ENCODE measurements at regions not wholly inside any gene's neighbourhood (a gene's known extent, or its start where the extent isn't known, plus 50 kb on each side); places are given as distances from the start of the nearest gene placed in this dataset.

GRCh38 chr9:1917396-1917935, 97.7 kb upstream of the SMARCA2 start:
- DNase-seq, result no peak
- 93% methylated on average over 8 of the region's 11 CpGs for WGBS (ENCODE audit: insufficient coverage)
- H3K4me2 ChIP-seq (replicated peaks; ENCODE audit: extremely low read depth, low read length, poor library complexity, severe bottlenecking), result no peak overlapping the region
- H3K4me3 ChIP-seq (replicated peaks in 1 of 3; ENCODE audit: low read depth in 2 of 3, low read length in 3 of 3), result no peak overlapping the region
- H3K36me3 Mint-ChIP-seq, result no peaks in the 10 kb centered on the region
- intact Hi-C loops (cut with micrococcal nuclease), result no loop called here
- no peaks in the 10 kb centered on the region for H3K27me3 ChIP-seq (ENCODE audit: control insufficient read depth in 2 of 2, insufficient read depth in 2 of 2, low read length in 2 of 2)
- peaks cover 6 to 14% (median 6%) of the 10 kb centered on the region in 3 donors for H3K27me3 Mint-ChIP-seq (ENCODE audit: low read depth in 3 of 3)
- H3K9me3 Mint-ChIP-seq, result peaks cover 0 to 7% (median 0%) of the 10 kb centered on the region in 7 donors
- no peaks in the 10 kb centered on the region for H3K36me3 ChIP-seq (replicated peaks in 1 of 2; ENCODE audit: control insufficient read depth in 1 of 2, insufficient read depth in 2 of 2, low read length in 2 of 2)
- H4K20me1 ChIP-seq (ENCODE audit: insufficient read depth, low read length), result no peaks in the 10 kb centered on the region
- no peak overlapping the region for H2AFZ ChIP-seq (ENCODE audit: insufficient read depth, low read depth, low read length, poor library complexity, severe bottlenecking)
- no peak overlapping the region for H3K9ac ChIP-seq (ENCODE audit: insufficient read depth, low read length, poor library complexity, severe bottlenecking)
- no peaks in the 10 kb centered on the region for H3K79me2 ChIP-seq (ENCODE audit: insufficient read depth, low read length)
- TF ChIP-seq CTCF (IDR thresholded peaks at IDR 0.05), result no peak
- no peak overlapping the region for H3K4me3 Mint-ChIP-seq
- no peak overlapping the region for H3K27ac ChIP-seq (ENCODE audit: low read depth in 1 of 2, low read length in 2 of 2)
- H3K27ac Mint-ChIP-seq, result no peak overlapping the region
- no peaks in the 10 kb centered on the region for H3K4me1 Mint-ChIP-seq
- no peaks in the 10 kb centered on the region for H3K4me1 ChIP-seq (ENCODE audit: control insufficient read depth in 1 of 2, insufficient read depth in 2 of 2, low read length in 2 of 2)
- H3K9me3 ChIP-seq (replicated peaks in 1 of 2; ENCODE audit: control insufficient read depth in 1 of 2, insufficient read depth in 1 of 2, low read length in 2 of 2), result no peaks in the 10 kb centered on the region

- Mint-ChIP-seq H3K36me3 (no peaks in the 10 kb centered on the region), H3K4me3 (no peak overlapping the region), H3K27me3 (ENCODE audit: low read depth in 3 of 3) (peaks cover 6 to 14% (median 6%) of the 10 kb centered on the region in 3 donors), H3K9me3 (peaks cover 0 to 6% (median 0%) of the 10 kb centered on the region in 7 donors), H3K4me1 (no peaks in the 10 kb centered on the region), H3K27ac (no peak overlapping the region)
- no peak overlapping the region for H3K4me2 ChIP-seq (replicated peaks; ENCODE audit: extremely low read depth, low read length, poor library complexity, severe bottlenecking)
- intact Hi-C loops (cut with micrococcal nuclease), result no loop called here
- H3K27ac ChIP-seq (ENCODE audit: low read depth in 1 of 2, low read length in 2 of 2), result no peak overlapping the region
- no peaks in the 10 kb centered on the region for H4K20me1 ChIP-seq (ENCODE audit: insufficient read depth, low read length)
- no peaks in the 10 kb centered on the region for H3K79me2 ChIP-seq (ENCODE audit: insufficient read depth, low read length)
- H3K4me1 ChIP-seq (ENCODE audit: control insufficient read depth in 1 of 2, insufficient read depth in 2 of 2, low read length in 2 of 2), result no peaks in the 10 kb centered on the region
- no peak overlapping the region for H2AFZ ChIP-seq (ENCODE audit: insufficient read depth, low read depth, low read length, poor library complexity, severe bottlenecking)
- H3K27me3 ChIP-seq (ENCODE audit: control insufficient read depth in 2 of 2, insufficient read depth in 2 of 2, low read length in 2 of 2), result no peaks in the 10 kb centered on the region
- H3K36me3 ChIP-seq (replicated peaks in 1 of 2; ENCODE audit: control insufficient read depth in 1 of 2, insufficient read depth in 2 of 2, low read length in 2 of 2), result no peaks in the 10 kb centered on the region
- H3K9ac ChIP-seq (ENCODE audit: insufficient read depth, low read length, poor library complexity, severe bottlenecking), result no peak overlapping the region
- TF ChIP-seq CTCF (IDR thresholded peaks at IDR 0.05), result no peak
- no peak overlapping the region for H3K4me3 ChIP-seq (replicated peaks in 1 of 3; ENCODE audit: low read depth in 2 of 3, low read length in 3 of 3)
- 79% methylated on average over 3 of the region's 3 CpGs for WGBS (ENCODE audit: insufficient coverage)
- DNase-seq, result no peak
- H3K9me3 ChIP-seq (replicated peaks in 1 of 2; ENCODE audit: control insufficient read depth in 1 of 2, insufficient read depth in 1 of 2, low read length in 2 of 2), result no peaks in the 10 kb centered on the region
Observed at GRCh38 chr9:1918108-1918507, 97.0 kb upstream of the SMARCA2 start.

All from CD14-positive monocyte (primary cell).